OCI-M1 (cell line): ENCODE measurements at regions not wholly inside any gene's neighbourhood (a gene's known extent, or its start where the extent isn't known, plus 50 kb on each side); places are given as distances from the start of the nearest gene placed in this dataset.

Experiments
- DNase-seq: peaks from one replicate; lab custom pipeline; 2025; lab: John Stamatoyannopoulos, UW

- no peak for DNase-seq
Measured at GRCh38 chr6:145486306-145486705, 249.0 kb downstream of the EPM2A start.

- no peak for DNase-seq
Measured at GRCh38 chr6:145489583-145489982, 245.7 kb downstream of the EPM2A start.

DNA sequence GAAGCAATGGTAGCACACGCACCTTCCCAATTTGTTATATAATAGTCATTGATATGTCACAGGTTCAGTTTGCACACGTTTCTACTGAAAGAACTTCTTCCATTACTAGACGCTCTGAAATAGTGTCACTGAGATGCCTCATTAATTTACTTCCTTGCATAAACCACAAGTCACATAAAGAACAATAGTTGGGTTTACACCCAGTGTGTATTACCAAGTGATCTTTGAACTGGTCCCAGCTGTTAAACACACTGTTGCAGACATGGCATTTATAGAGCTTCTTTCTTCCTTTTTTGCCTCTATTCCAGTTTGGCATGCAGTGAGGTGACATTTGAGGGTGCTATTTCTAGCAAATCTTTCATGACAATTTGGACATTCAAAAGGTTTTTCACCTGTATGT lies 245.3 kb downstream of the EPM2A start:
- DNase-seq: no peak

DNA sequence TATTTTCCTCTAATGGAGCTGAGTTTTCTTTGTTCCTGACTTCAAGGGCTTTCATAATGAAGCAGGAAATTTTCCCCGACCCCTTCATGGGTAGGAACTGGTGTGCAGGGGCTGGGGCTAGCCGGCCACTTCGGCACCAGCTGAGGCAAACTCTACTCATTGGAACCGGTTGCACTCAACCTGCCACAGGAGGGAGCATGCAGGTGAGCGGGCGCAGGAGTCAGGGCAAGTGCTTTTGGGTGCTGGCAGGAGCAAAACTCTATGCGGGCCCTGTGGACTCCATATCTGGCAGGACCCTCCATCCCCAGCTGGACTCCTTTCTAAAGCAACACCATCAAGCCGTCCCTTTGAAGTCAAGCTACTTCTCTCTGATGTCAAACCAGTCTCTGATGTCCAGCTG lies 244.2 kb downstream of the EPM2A start:
- no peak for DNase-seq

- no peak for DNase-seq
Measured at GRCh38 chr6:145497006-145497405, 238.3 kb downstream of the EPM2A start.

DNA sequence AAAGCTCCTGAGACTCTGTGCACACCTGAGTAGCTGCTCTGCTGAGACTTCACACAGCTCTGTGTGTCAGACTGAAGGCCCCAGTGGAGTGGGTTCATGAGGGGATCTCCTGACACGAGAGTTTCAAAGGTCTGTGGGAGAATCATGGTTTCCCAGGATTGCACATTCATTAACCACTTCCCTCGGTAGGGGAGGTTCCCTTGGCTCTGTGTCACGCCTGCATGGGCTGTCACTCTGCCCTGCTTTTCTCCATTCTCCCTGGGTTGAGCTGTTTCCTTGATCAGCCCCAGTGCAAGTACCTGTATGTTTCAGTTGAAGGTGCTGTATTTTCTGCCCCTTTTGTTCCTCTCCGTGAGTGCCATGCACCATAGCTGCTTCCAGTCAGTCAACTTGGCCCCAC lies 236.9 kb downstream of the EPM2A start:
- DNase-seq: no peak

GRCh38 chr6:145502416-145502815 lies 232.9 kb downstream of the EPM2A start:
- peak; percentile 3 for DNase-seq

GRCh38 chr6:145506136-145506535 lies 229.2 kb downstream of the EPM2A start:
- DNase-seq: no peak

DNA sequence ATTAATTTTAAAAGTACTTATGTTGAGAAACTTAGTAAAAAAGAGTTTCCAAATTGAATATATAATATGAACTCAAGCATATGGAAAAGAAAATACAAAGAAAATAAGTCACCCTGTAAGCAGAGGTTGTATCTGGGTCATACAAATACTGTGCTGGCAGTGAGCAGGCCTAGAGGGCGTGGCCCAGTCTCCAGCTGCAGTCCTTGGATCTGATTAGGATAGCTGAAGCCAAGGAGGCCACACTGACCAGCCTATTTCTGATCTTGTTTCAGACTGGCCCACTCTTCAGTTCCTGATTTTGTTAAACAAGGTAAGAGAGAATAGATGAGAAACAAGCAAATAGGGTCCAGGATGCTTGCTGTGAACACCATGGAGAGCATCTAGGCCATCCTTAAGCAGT lies 228.8 kb downstream of the EPM2A start:
- DNase-seq: peak; percentile 52

DNA sequence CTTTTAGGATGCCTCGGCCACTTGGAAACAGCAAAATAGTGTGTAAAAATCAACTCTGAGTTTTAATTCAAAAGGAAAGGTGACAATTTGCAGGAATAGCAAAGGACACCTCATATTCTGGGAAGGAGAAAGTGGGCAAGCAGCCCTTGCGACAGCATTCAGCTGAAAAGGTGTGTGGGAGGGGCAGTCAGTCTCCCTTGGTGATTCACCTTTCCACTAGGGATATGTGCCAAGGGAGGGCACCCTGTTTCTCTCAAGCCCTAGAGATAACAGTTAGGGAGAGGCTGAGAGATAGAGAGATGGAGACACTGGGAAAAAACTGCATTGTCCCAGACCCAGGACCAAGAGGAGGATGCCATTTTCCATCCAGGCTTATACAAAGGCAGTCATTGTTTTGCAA lies 228.1 kb downstream of the EPM2A start:
- no peak for DNase-seq

- DNase-seq: peak; percentile 3
Measured at GRCh38 chr6:145508107-145508506, 227.2 kb downstream of the EPM2A start.

GRCh38 chr6:145517492-145517891 lies 217.8 kb downstream of the EPM2A start:
- DNase-seq: no peak

GRCh38 chr6:145525038-145525437 lies 210.3 kb downstream of the EPM2A start:
- DNase-seq: no peak

DNA sequence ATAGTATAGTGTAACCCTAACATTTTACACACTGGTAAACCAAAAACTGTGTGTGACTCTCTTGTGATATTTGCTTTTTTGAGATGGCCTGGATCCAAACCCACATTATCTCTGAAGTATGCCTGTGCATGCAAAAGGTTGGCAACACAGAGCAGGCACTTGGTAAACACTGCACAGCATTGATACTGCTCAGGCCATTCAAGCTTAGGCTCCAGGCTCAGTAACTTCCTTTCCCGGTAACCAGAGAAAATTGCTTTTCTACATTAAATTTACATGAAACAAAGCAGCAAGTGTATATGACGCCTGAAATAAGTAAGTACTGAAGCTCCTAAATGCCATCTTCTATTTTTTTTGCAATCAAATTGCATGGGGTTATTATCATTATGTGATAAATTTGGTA lies 205.7 kb downstream of the EPM2A start:
- no peak for DNase-seq

DNA sequence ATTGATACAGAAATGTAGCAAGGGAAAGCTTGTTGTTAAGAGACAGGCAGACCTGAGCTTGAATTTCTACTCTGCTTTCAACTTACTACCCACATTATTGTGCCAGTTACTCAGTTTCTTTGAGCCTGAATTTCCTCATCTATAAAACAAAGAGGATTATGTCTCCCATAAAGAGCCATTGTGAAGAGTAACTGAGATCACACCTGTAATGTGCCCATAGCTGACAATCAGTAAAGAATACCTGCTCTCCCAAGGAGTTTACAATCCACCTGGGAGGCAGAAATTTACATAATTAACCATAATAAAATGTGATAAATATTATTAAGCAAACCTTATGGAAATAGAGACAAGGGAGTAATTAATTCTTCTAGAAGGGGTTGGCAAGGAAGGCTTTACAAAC lies 204.9 kb downstream of the EPM2A start:
- DNase-seq: no peak

DNA sequence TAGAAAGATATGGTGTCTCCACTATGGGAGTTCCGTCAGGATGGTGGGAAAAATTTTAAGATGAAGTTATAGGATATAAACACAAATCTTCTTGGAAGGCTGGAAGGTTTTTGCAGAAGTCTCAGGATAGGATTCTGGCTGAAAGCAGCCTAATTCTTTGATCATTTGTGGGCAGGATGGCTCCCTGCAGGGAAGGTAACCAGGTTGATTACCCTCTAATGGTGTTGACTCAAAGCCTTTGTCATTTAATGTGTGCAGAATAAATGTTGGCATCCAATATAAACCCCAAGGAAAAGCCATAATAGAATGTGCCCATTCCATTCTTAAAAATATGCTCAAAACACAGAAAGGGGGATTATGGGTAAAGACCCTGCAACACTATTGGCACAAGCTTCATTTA lies 204.3 kb downstream of the EPM2A start:
- no peak for DNase-seq

DNA sequence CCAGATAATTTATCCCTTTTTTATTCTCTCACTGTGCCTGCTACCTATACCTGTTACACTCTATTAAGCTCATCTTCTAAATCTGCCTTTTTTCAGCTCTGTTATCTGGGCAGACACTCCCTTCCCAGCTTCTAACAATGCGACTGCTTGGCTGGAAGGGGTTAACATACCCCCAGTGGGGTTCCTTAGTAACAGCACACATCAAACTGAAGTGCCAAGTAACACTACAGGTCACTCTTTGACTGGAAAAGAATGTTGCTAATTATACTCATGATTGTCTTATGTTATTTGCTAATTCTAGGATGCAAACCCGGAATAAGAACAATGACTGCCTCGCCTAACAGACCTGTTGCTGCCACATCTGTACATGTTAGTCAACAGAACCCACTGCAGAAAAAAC lies 203.5 kb downstream of the EPM2A start:
- DNase-seq: no peak

- no peak for DNase-seq
Measured at GRCh38 chr6:145532361-145532760, 203.0 kb downstream of the EPM2A start.

- DNase-seq: no peak
Measured at GRCh38 chr6:145534989-145535388, 200.3 kb downstream of the EPM2A start.

GRCh38 chr6:145538989-145539388 lies 196.3 kb downstream of the EPM2A start:
- DNase-seq: no peak

DNA sequence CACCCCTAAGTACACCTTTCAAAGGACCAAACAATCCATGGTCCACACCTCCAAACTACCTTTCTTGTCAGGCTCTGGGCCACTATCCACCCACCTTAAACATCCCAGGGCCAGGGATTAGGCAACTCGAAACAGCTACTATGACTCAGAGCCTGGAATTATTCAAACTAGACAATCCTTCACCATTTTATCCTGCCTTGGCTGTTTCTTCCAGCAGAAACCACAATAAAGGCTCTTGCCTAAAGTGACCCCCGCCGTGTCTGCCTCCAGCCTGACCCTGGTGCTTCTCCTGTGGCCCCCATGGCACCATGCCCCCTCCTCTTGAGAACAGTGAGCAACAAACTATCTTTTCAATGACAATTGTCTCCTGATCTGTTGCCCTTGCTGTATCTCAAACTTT lies 195.5 kb downstream of the EPM2A start:
- no peak for DNase-seq

GRCh38 chr6:145540741-145541140 lies 194.6 kb downstream of the EPM2A start:
- DNase-seq: no peak

- no peak for DNase-seq
Measured at GRCh38 chr6:145544041-145544440, 191.3 kb downstream of the EPM2A start.

GRCh38 chr6:145544514-145544913 lies 190.8 kb downstream of the EPM2A start:
- DNase-seq: no peak

DNA sequence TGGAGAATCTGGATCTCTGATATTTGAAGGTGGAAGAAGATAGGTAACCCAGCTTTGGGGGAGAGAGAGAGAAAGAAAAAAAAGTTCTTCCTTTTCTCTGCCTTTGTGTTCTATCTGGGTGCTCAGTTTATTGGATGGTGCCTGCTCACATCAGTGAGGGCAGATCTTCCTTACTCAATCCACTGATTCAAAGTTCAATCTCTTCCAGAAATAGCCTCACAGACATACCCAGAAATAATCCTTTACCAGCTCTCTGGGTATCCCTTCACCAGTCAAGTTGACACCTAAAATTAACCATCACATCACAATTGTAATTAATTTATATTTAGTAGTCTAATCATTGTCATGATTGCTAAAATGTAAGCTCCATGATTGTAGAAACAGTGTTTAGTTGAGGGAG lies 189.1 kb downstream of the EPM2A start:
- no peak for DNase-seq
